Caki2 (cell line): ENCODE measurements at regions not wholly inside any gene's neighbourhood (a gene's known extent, or its start where the extent isn't known, plus 50 kb on each side); places are given as distances from the start of the nearest gene placed in this dataset.
"Not testable (repeated sequence)": the region's sequence is repeated elsewhere in the genome, so short reads cannot be mapped to it uniquely, and the experiment has no call there.

Source experiments
- DNase-seq: peaks from one replicate; pipeline ENCODE4 v3.0.0-alpha.2; 2015; ENCODE audit warnings: low read depth
- in situ Hi-C: cut with HindIII; loops from 2 replicates; pipeline ENCODE4 v1.10.0; 2016; ENCODE audit warnings: low sequenced_read_pairs, low pct_unique_long_range_greater_than_20kb, mixed read lengths

GRCh38 chr2:114203679-114204078 lies 238.8 kb upstream of the DPP10 start:
- no peak for DNase-seq
- in situ Hi-C loops: no loop called here

DNA sequence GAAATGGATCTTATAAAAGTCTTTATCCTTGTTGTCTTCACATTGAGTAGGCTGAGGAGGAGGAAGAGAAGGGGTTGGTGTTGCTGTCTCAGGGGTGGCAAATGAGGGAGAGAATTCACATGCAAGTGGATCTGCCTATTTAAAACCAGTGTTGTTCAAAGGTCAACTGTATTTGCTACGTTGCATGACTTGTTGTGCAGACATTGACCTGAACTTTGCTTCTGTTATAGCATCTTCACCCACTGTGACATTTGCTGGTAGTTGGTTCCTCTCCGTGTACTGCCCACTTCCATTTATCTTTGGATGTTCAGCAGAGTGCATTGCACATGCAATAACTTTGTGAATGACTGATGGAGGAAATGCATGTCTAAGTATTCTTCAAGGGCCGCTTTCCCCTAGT lies 228.6 kb upstream of the DPP10 start:
- DNase-seq: no peak
- in situ Hi-C loops: no loop called here

GRCh38 chr2:114218383-114218782 lies 224.1 kb upstream of the DPP10 start:
- in situ Hi-C loops: no loop called here

GRCh38 chr2:114219456-114219855 lies 223.0 kb upstream of the DPP10 start:
- in situ Hi-C loops: no loop called here
- DNase-seq: no peak

More at GRCh38 chr2:114218383-114218782, 224.1 kb upstream of the DPP10 start:
- DNase-seq: no peak

- in situ Hi-C loops: no loop called here
- DNase-seq: no peak
Measured at GRCh38 chr2:114222344-114222743, 220.1 kb upstream of the DPP10 start.

DNA sequence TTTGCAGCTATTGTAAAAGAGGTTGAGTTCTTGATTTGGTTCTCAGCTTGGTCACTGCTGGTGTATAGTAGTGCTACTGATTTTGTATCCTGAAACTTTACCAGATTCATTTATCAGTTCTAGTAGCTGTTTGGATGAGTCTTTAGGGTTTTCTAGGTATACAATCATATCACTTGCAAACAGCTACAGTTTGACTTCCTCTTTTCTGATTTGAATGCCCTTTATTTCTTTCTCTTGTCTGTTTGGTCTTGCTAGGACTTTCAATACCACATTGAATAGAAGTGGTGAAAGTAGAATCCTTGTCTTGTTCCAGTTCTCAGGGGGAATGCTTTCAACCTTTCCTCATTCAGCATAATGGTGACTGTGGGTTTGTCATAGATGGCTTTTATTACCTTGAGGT lies 210.5 kb upstream of the DPP10 start:
- DNase-seq: no peak
- in situ Hi-C loops: no loop called here

- in situ Hi-C loops: no loop called here
- DNase-seq: no peak
Measured at GRCh38 chr2:114237331-114237730, 205.1 kb upstream of the DPP10 start.

DNA sequence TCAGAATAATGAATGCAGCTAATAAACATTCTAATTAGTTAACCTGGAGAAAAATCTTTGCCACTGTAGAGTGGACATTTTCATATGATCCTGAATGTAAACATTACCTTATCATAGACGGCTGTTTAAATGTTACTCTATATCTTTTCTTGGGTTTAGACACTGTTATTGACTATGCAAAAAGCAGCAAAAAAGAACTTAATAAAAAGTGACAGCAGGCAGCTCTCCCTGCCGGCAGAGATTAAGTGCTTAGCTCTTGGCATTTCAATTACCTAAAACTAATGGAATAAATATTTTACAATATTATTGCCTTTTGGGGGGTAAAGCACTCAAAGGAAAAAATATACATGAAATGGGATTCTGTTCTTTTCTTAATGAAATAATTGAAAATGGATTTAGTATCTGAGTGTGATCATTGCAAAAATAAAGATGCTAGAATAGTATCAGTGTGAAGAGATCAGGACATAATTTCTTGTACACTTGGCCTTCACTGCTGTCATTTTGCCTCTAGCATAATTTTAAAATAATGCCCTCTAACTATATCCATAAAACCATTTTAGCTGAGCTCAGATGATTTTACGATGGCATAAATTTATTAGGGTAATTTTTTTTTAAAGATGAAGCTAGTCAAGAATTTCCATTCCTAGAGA lies 203.4 kb upstream of the DPP10 start:
- in situ Hi-C loops: no loop called here
- DNase-seq: no peak

GRCh38 chr2:114248648-114249047 lies 193.8 kb upstream of the DPP10 start:
- no peak for DNase-seq
- in situ Hi-C loops: no loop called here

GRCh38 chr2:114252713-114253112 lies 189.7 kb upstream of the DPP10 start:
- in situ Hi-C loops: no loop called here
- no peak for DNase-seq

DNA sequence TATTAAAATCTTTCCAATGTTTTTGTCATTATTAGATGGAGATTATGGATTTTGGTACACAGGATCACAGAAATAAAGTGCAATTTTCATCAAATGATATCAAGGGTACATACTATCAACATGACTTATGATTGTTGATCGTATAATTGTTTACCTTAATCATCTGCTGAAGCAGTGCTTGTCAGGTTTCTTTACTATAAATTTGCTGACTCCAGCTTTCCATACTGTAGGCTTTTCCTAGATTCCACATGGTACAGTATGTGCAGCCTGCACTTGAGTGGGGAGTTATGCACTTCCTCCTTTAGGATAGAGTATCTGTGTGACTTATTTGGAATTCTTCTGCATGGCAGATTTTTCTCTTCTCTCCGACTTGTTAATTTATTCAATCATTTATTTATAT lies 187.6 kb upstream of the DPP10 start:
- DNase-seq: no peak
- in situ Hi-C loops: no loop called here

DNA sequence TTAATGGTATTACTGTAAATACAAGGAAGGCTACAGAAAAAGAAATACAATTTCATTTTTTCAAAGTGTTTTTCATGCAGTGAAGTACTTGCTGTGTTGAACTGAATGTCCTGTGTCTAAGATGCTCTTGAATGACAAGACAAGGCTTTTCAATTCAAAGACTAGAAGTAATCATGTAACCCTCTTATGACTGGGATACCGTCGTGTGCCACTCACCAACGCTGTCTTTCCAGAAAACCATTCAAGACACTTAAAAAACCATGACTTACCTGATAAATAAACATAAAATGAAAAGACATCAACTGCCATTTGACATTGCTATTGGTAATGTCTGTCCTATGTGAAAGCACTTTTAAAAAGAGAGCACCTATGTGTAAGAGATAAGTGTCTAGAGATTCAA lies 183.1 kb upstream of the DPP10 start:
- DNase-seq: no peak
- in situ Hi-C loops: no loop called here

DNA sequence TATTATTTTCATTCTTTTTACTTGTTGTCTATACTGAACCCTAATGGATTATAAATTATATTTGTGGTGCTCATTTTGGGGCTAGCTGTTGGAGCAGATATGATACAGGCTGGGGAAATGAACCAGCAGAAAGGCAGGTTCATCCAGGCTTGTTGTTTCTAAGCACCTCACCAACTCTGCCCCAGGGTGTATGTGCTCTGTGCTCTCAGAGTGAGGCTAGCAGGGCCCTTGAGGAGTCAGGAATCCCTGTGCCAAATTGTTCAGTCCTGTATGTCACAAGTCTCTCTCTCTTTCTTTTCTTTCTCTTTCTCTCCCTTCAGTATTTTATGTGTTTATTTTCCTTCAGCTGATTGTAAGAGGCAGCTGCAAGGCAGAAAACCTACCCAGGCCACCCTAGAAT lies 181.1 kb upstream of the DPP10 start:
- no peak for DNase-seq
- in situ Hi-C loops: no loop called here

DNA sequence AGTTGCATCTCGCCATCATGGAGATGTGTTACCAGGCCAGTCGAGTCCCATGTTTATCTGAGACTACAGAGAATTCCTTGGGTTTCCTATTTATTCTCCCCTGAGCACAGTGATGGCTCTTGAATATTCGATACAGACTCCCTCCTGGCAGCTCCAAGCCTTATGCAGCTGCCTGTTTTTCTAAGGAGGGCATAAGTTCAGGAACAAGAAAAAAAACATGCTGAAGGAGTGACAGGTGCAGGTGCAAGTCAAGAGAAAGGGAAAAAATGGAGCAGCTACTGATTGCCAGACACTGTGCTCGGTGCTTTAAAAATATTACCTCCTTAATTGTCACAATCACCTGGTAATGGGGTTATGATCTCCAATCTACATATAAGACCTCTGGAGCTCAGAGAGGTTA lies 177.2 kb upstream of the DPP10 start:
- no peak for DNase-seq
- in situ Hi-C loops: no loop called here

- in situ Hi-C loops: no loop called here
- no peak for DNase-seq
Measured at GRCh38 chr2:114274957-114275356, 167.5 kb upstream of the DPP10 start.

DNA sequence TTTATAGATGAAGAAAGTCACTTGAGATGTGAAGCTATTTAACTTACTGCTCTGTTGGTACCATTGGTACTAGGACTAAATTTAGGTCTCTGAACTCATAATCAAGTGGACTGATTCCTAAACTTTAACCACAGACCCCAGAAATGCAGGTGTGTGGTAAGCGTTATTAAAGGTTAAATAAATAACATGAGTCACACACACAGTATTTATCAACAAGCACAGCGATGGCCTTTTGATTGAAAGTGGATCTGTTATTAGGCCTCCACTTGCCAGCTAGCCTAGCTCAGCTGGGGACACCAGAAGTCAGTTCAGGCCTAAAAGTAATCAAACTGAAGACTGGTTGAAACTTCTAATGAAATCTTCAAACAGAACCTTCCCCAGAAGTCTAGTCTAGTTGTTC lies 161.3 kb upstream of the DPP10 start:
- in situ Hi-C loops: no loop called here
- DNase-seq: no peak

- DNase-seq: no peak
- in situ Hi-C loops: no loop called here
Measured at GRCh38 chr2:114283774-114284173, 158.7 kb upstream of the DPP10 start.

GRCh38 chr2:114286438-114286837 lies 156.0 kb upstream of the DPP10 start:
- DNase-seq: no peak
- in situ Hi-C loops: no loop called here

GRCh38 chr2:114293355-114293754 lies 149.1 kb upstream of the DPP10 start:
- DNase-seq: no peak
- in situ Hi-C loops: no loop called here

DNA sequence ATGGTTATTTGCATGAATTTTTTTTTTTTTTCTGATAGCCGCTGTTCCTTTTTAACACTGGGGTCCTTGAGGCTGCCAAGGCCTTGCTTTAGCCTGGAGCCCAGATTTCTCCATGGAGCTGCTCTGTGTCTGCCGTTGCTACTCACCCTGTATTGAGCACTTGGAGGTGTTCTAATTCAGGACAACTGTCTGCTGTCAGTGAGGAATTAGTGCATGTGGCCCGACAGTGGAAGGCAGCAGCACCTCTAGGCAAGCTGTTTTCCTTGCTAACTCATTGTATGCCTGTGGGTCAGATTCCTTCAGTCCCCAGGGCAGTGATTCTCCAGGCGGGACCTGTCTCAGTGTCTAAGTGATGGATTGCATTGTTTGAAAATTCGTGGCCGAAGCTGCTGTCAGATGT lies 147.7 kb upstream of the DPP10 start:
- no peak for DNase-seq
- in situ Hi-C loops: no loop called here

- in situ Hi-C loops, DNase-seq: not testable (repeated sequence)
Measured at GRCh38 chr2:114300351-114300750, 142.1 kb upstream of the DPP10 start.
